ENCODE measurements at regions not wholly inside any gene's neighbourhood (a gene's known extent, or its start where the extent isn't known, plus 50 kb on each side); places are given as distances from the start of the nearest gene placed in this dataset.

- no peak for DNase-seq (ENCODE audit: low read depth)
- no peak for TF ChIP-seq CTCF (IDR thresholded peaks at IDR 0.05; ENCODE audit: insufficient read depth, low read depth, low read length, missing control alignments)
- H3K4me3 ChIP-seq (ENCODE audit: low read length), result no peak overlapping the region
Observed at GRCh38 chr4:10342866-10343265, 114.4 kb downstream of the ZNF518B start.

DNA sequence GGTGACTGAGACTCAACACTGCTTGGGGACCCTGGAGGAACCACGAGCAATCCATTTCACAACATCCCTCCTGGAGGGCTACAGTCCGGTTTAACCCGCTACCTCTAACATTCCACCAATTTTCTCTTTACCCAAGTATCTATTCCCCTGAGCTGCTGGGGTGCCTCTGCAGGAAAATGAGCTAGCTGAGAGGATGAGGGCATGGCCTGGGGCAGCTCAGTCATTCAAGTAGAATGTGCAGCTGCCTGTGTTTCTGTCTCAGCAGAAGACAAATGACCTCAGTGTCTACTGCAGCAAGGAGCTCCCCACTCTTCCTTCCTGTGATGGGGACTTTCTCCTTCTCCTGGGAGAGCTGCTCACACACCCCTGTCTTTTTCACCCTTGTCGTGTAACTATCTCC is 120.8 kb downstream of the ZNF518B start:
- no peak overlapping the region for H3K4me3 ChIP-seq (ENCODE audit: low read length)
- DNase-seq (ENCODE audit: low read depth), result peak; percentile 94
- no peak for TF ChIP-seq CTCF (IDR thresholded peaks at IDR 0.05; ENCODE audit: insufficient read depth, low read depth, low read length, missing control alignments)

DNA sequence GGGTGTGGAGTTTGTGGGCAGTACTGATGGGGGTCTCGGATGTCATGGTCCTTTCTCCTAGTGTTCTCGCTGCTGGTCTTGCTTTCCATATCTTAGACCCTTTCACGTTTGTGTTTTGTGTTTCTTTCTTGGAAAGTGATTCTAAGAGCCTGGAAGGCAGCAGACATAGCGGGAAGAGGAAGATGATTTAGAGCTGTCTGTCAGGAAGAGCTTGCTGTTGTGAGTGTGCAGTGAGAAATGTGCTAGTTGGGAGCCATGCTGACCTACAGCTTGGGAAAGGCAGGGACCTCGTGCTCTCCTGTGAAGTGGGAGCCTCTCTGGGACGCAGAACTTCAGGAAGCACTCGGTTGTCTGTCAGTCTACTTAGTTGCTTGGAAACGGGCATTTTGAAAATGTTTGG is 122.2 kb downstream of the ZNF518B start:
- DNase-seq (ENCODE audit: low read depth), result no peak
- H3K4me3 ChIP-seq (ENCODE audit: low read length), result no peak overlapping the region
- TF ChIP-seq CTCF (IDR thresholded peaks at IDR 0.05; ENCODE audit: insufficient read depth, low read depth, low read length, missing control alignments), result no peak

DNA sequence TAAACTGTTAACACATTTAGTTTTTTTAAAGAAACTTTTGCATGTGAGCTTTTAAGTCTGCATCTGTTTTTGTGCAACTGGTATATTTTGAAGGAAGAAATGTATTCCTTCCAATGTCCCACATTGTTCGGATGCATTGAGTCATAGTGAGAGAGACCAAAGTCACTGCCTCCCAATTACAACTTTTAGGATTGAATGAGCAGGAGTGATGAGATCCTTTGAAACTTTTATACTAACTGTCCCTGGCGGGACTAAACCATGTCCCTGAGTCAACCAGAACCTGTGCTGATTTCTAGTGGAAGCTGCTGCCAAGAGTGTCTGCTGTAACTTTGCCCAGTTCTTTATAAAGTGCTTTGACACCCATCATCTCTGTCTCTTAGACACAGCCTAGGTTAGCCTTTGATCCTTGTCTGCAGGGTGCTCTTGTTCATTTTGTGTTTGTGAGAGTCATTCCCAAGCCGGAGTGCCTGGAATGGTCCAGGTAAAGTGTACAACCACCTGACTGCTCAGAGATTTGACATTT is 122.7 kb downstream of the ZNF518B start:
- no peak for DNase-seq (ENCODE audit: low read depth)
- no peak for TF ChIP-seq CTCF (IDR thresholded peaks at IDR 0.05; ENCODE audit: insufficient read depth, low read depth, low read length, missing control alignments)
- no peak overlapping the region for H3K4me3 ChIP-seq (ENCODE audit: low read length)

DNA sequence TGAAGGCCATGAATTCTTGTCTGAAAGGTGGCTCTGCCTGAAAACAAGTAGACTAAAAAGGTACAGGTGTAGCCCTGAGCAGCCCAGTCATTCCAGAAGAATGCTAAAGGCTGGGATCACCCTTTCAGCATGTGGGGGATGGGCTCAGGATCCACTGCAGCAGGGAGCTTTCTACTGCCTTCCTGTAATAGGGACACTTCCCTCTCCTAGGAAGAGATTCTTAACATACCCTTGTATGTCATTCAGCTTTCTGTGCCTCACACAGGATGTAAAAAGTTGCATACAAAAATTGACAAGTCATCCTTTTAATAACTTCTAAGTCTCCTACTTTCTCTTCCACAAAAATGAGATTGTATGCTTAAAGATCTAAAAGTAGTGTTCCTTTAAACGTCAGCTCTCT is 123.3 kb downstream of the ZNF518B start:
- no peak for TF ChIP-seq CTCF (IDR thresholded peaks at IDR 0.05; ENCODE audit: insufficient read depth, low read depth, low read length, missing control alignments)
- peak; percentile 77 for DNase-seq (ENCODE audit: low read depth)
- H3K4me3 ChIP-seq (ENCODE audit: low read length), result no peak overlapping the region

GRCh38 chr4:10326075-10326474 is 131.2 kb downstream of the ZNF518B start:
- no peak for DNase-seq (ENCODE audit: low read depth)
- TF ChIP-seq CTCF (IDR thresholded peaks at IDR 0.05; ENCODE audit: insufficient read depth, low read depth, low read length, missing control alignments), result no peak
- H3K4me3 ChIP-seq (ENCODE audit: low read length), result no peak overlapping the region

DNA sequence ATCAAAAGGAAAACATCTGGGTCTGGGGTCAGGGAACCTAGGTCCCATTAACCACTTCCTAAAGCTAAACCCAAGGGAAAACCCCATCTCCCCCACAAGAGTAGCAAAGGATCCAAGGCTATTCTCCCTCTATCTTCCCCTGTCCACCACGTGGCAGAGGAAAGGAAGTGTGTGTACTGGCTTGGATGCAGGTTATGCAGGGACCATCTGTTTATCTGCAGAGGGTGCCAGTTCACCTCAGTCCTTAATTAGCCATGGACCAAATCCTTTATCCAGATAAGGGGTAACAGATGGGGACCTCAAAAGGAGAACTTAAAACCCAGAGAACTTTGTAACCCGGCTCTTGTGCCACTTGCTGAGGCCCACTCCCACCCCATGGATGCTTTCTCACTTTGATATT is 135.3 kb downstream of the ZNF518B start:
- no peak for DNase-seq (ENCODE audit: low read depth)
- TF ChIP-seq CTCF (IDR thresholded peaks at IDR 0.05; ENCODE audit: insufficient read depth, low read depth, low read length, missing control alignments), result no peak
- no peak overlapping the region for H3K4me3 ChIP-seq (ENCODE audit: low read length)
